ENCODE measurements at regions not wholly inside any gene's neighbourhood (a gene's known extent, or its start where the extent isn't known, plus 50 kb on each side); places are given as distances from the start of the nearest gene placed in this dataset.
A peak's percentile ranks its signal among the peaks of the same experiment; 100 is the strongest.

- TF ChIP-seq CTCF (IDR thresholded peaks at IDR 0.05; ENCODE audit: control extremely low read depth, extremely low read depth) = no peak
- Histone ChIP-seq H3K9me3 (ENCODE audit: control insufficient read depth in 4 of 4, insufficient read depth in 3 of 4, low read length in 3 of 4) (peaks cover 0 to 2% (median 0%) of the 10 kb centered on the region in 4 donors), H3K4me1 (ENCODE audit: control insufficient read depth in 5 of 5, insufficient read depth in 5 of 5, low read length in 5 of 5) (peaks cover 0 to 17% (median 0%) of the 10 kb centered on the region in 5 donors), H3K27ac (ENCODE audit: low read depth in 1 of 2, low read length in 1 of 2) (no peak overlapping the region), H3K9ac (ENCODE audit: insufficient read depth in 1 of 2, low read length in 2 of 2) (no peak overlapping the region), H3K4me3 (no peak overlapping the region), H3K36me3 (ENCODE audit: control insufficient read depth in 4 of 4, insufficient read depth in 4 of 4, low read length in 4 of 4) (no peaks in the 10 kb centered on the region), H3K27me3 (ENCODE audit: control insufficient read depth in 3 of 3, insufficient read depth in 3 of 3, low read length in 2 of 3) (no peaks in the 10 kb centered on the region)
- WGBS, 2 donors = 64 to 82% methylated on average over 5 of the region's 5 CpGs
- DNase-seq = peak in 1 of 3 donors; percentile 20
- no peak for ATAC-seq (ENCODE audit: insufficient read depth, low FRiP score)
Measured at GRCh38 chr10:44818701-44819127, 92.4 kb upstream of the TMEM72 start.

GRCh38 chr10:44820094-44820493, 91.0 kb upstream of the TMEM72 start:
- H3K4me3 ChIP-seq = no peak overlapping the region
- DNase-seq (no peak), ATAC-seq (ENCODE audit: insufficient read depth, low FRiP score) (no peak)
- 85 to 94% methylated on average over 3 of the region's 3 CpGs for WGBS, 2 donors
- no peaks in the 10 kb centered on the region for H3K36me3 ChIP-seq (ENCODE audit: control insufficient read depth in 4 of 4, insufficient read depth in 4 of 4, low read length in 4 of 4)
- no peaks in the 10 kb centered on the region for H3K27me3 ChIP-seq (ENCODE audit: control insufficient read depth in 3 of 3, insufficient read depth in 3 of 3, low read length in 2 of 3)
- H3K27ac ChIP-seq (ENCODE audit: low read depth in 1 of 2, low read length in 1 of 2) = no peak overlapping the region
- peaks cover 0 to 2% (median 0%) of the 10 kb centered on the region in 4 donors for H3K9me3 ChIP-seq (ENCODE audit: control insufficient read depth in 4 of 4, insufficient read depth in 3 of 4, low read length in 3 of 4)
- no peak overlapping the region for H3K9ac ChIP-seq (ENCODE audit: insufficient read depth in 1 of 2, low read length in 2 of 2)
- TF ChIP-seq CTCF (IDR thresholded peaks at IDR 0.05; ENCODE audit: control extremely low read depth, extremely low read depth) = no peak
- peaks cover 0 to 17% (median 0%) of the 10 kb centered on the region in 5 donors for H3K4me1 ChIP-seq (ENCODE audit: control insufficient read depth in 5 of 5, insufficient read depth in 5 of 5, low read length in 5 of 5)

GRCh38 chr10:44821290-44821689, 89.8 kb upstream of the TMEM72 start:
- H3K27me3 ChIP-seq (ENCODE audit: control insufficient read depth in 3 of 3, insufficient read depth in 3 of 3, low read length in 2 of 3) = no peaks in the 10 kb centered on the region
- H3K9ac ChIP-seq (ENCODE audit: insufficient read depth in 1 of 2, low read length in 2 of 2) = no peak overlapping the region
- H3K9me3 ChIP-seq (ENCODE audit: control insufficient read depth in 4 of 4, insufficient read depth in 3 of 4, low read length in 3 of 4) = peaks cover 0 to 2% (median 0%) of the 10 kb centered on the region in 4 donors
- peaks cover 0 to 17% (median 0%) of the 10 kb centered on the region in 5 donors for H3K4me1 ChIP-seq (ENCODE audit: control insufficient read depth in 5 of 5, insufficient read depth in 5 of 5, low read length in 5 of 5)
- DNase-seq (no peak), ATAC-seq (ENCODE audit: insufficient read depth, low FRiP score) (no peak)
- H3K4me3 ChIP-seq = no peak overlapping the region
- H3K27ac ChIP-seq (ENCODE audit: low read depth in 1 of 2, low read length in 1 of 2) = no peak overlapping the region
- TF ChIP-seq CTCF (IDR thresholded peaks at IDR 0.05; ENCODE audit: control extremely low read depth, extremely low read depth) = no peak
- 91 to 93% methylated on average over 8 of the region's 8 CpGs for WGBS, 2 donors
- no peaks in the 10 kb centered on the region for H3K36me3 ChIP-seq (ENCODE audit: control insufficient read depth in 4 of 4, insufficient read depth in 4 of 4, low read length in 4 of 4)

- no peak for ATAC-seq (ENCODE audit: insufficient read depth, low FRiP score)
- WGBS, 2 donors = 93 to 95% methylated on average over 3 of the region's 3 CpGs
- no peak for TF ChIP-seq CTCF (IDR thresholded peaks at IDR 0.05; ENCODE audit: control extremely low read depth, extremely low read depth)
Measured at GRCh38 chr10:44822349-44822748, 88.8 kb upstream of the TMEM72 start.

More at GRCh38 chr10:44822349-44822748, 88.8 kb upstream of the TMEM72 start:
- no peak overlapping the region for H3K9ac ChIP-seq (ENCODE audit: insufficient read depth in 1 of 2, low read length in 2 of 2)
- no peak overlapping the region for H3K27ac ChIP-seq (ENCODE audit: low read depth in 1 of 2, low read length in 1 of 2)
- H3K27me3 ChIP-seq (ENCODE audit: control insufficient read depth in 3 of 3, insufficient read depth in 3 of 3, low read length in 2 of 3) = no peaks in the 10 kb centered on the region
- H3K36me3 ChIP-seq (ENCODE audit: control insufficient read depth in 4 of 4, insufficient read depth in 4 of 4, low read length in 4 of 4) = no peaks in the 10 kb centered on the region
- H3K9me3 ChIP-seq (ENCODE audit: control insufficient read depth in 4 of 4, insufficient read depth in 3 of 4, low read length in 3 of 4) = peaks cover 0 to 2% (median 0%) of the 10 kb centered on the region in 4 donors
- no peak for DNase-seq
- H3K4me1 ChIP-seq (ENCODE audit: control insufficient read depth in 5 of 5, insufficient read depth in 5 of 5, low read length in 5 of 5) = peaks cover 0 to 17% (median 1%) of the 10 kb centered on the region in 5 donors
- no peak overlapping the region for H3K4me3 ChIP-seq
